ENCODE measurements at regions not wholly inside any gene's neighbourhood (a gene's known extent, or its start where the extent isn't known, plus 50 kb on each side); places are given as distances from the start of the nearest gene placed in this dataset.

DNA sequence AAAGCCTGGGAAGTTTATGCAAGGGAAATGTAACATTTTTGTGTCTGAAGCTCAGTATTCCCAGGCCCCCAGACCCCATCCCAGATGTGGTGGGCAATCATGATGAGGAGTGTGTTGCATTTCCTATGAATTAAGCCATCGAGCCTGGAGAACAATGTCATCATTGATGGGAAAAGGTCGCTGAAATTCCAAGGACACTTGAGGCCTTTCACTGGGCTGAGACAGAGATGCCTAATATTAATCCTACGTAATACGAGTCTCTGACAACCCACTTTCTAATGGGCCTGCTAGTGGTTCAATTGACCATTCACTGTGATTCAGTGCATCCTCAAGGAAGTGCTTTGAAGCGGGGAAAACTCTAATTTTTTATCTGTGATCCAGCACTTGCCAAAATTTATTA lies 291.6 kb downstream of the PLPP3 start:
- DNase-seq (ENCODE audit: low spot score) = no peak
- ATAC-seq = no peak
- TF ChIP-seq, protein P1, sequence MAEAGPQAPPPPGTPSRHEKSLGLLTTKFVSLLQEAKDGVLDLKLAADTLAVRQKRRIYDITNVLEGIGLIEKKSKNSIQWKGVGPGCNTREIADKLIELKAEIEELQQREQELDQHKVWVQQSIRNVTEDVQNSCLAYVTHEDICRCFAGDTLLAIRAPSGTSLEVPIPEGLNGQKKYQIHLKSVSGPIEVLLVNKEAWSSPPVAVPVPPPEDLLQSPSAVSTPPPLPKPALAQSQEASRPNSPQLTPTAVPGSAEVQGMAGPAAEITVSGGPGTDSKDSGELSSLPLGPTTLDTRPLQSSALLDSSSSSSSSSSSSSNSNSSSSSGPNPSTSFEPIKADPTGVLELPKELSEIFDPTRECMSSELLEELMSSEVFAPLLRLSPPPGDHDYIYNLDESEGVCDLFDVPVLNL (CRISPR knock-in tag; IDR thresholded peaks at IDR 0.05; ENCODE audit: borderline replicate concordance, low read depth) = no peak
- TF ChIP-seq, protein P2, sequence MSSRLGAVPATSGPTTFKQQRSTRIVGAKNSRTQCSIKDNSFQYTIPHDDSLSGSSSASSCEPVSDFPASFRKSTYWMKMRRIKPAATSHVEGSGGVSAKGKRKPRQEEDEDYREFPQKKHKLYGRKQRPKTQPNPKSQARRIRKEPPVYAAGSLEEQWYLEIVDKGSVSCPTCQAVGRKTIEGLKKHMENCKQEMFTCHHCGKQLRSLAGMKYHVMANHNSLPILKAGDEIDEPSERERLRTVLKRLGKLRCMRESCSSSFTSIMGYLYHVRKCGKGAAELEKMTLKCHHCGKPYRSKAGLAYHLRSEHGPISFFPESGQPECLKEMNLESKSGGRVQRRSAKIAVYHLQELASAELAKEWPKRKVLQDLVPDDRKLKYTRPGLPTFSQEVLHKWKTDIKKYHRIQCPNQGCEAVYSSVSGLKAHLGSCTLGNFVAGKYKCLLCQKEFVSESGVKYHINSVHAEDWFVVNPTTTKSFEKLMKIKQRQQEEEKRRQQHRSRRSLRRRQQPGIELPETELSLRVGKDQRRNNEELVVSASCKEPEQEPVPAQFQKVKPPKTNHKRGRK (CRISPR knock-in tag; IDR thresholded peaks at IDR 0.05; ENCODE audit: borderline replicate concordance) = no peak
- TF ChIP-seq TCF7 (CRISPR knock-in tag; IDR thresholded peaks at IDR 0.05; ENCODE audit: low read depth) = no peak
- TF ChIP-seq FOXJ3 (CRISPR knock-in tag; IDR thresholded peaks at IDR 0.05; ENCODE audit: borderline replicate concordance) = no peak
- TF ChIP-seq, protein P3, sequence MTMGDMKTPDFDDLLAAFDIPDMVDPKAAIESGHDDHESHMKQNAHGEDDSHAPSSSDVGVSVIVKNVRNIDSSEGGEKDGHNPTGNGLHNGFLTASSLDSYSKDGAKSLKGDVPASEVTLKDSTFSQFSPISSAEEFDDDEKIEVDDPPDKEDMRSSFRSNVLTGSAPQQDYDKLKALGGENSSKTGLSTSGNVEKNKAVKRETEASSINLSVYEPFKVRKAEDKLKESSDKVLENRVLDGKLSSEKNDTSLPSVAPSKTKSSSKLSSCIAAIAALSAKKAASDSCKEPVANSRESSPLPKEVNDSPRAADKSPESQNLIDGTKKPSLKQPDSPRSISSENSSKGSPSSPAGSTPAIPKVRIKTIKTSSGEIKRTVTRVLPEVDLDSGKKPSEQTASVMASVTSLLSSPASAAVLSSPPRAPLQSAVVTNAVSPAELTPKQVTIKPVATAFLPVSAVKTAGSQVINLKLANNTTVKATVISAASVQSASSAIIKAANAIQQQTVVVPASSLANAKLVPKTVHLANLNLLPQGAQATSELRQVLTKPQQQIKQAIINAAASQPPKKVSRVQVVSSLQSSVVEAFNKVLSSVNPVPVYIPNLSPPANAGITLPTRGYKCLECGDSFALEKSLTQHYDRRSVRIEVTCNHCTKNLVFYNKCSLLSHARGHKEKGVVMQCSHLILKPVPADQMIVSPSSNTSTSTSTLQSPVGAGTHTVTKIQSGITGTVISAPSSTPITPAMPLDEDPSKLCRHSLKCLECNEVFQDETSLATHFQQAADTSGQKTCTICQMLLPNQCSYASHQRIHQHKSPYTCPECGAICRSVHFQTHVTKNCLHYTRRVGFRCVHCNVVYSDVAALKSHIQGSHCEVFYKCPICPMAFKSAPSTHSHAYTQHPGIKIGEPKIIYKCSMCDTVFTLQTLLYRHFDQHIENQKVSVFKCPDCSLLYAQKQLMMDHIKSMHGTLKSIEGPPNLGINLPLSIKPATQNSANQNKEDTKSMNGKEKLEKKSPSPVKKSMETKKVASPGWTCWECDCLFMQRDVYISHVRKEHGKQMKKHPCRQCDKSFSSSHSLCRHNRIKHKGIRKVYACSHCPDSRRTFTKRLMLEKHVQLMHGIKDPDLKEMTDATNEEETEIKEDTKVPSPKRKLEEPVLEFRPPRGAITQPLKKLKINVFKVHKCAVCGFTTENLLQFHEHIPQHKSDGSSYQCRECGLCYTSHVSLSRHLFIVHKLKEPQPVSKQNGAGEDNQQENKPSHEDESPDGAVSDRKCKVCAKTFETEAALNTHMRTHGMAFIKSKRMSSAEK (CRISPR knock-in tag; IDR thresholded peaks at IDR 0.05; ENCODE audit: borderline replicate concordance) = no peak
- TF ChIP-seq, protein P4, sequence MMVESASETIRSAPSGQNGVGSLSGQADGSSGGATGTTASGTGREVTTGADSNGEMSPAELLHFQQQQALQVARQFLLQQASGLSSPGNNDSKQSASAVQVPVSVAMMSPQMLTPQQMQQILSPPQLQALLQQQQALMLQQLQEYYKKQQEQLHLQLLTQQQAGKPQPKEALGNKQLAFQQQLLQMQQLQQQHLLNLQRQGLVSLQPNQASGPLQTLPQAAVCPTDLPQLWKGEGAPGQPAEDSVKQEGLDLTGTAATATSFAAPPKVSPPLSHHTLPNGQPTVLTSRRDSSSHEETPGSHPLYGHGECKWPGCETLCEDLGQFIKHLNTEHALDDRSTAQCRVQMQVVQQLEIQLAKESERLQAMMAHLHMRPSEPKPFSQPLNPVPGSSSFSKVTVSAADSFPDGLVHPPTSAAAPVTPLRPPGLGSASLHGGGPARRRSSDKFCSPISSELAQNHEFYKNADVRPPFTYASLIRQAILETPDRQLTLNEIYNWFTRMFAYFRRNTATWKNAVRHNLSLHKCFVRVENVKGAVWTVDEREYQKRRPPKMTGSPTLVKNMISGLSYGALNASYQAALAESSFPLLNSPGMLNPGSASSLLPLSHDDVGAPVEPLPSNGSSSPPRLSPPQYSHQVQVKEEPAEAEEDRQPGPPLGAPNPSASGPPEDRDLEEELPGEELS (CRISPR knock-in tag; IDR thresholded peaks at IDR 0.05) = no peak
- no peak for TF ChIP-seq PRRX2 (CRISPR knock-in tag; IDR thresholded peaks at IDR 0.05)
- TF ChIP-seq, protein P5, sequence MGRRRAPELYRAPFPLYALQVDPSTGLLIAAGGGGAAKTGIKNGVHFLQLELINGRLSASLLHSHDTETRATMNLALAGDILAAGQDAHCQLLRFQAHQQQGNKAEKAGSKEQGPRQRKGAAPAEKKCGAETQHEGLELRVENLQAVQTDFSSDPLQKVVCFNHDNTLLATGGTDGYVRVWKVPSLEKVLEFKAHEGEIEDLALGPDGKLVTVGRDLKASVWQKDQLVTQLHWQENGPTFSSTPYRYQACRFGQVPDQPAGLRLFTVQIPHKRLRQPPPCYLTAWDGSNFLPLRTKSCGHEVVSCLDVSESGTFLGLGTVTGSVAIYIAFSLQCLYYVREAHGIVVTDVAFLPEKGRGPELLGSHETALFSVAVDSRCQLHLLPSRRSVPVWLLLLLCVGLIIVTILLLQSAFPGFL (CRISPR knock-in tag; IDR thresholded peaks at IDR 0.05; ENCODE audit: borderline replicate concordance) = no peak
- TF ChIP-seq, protein P6, sequence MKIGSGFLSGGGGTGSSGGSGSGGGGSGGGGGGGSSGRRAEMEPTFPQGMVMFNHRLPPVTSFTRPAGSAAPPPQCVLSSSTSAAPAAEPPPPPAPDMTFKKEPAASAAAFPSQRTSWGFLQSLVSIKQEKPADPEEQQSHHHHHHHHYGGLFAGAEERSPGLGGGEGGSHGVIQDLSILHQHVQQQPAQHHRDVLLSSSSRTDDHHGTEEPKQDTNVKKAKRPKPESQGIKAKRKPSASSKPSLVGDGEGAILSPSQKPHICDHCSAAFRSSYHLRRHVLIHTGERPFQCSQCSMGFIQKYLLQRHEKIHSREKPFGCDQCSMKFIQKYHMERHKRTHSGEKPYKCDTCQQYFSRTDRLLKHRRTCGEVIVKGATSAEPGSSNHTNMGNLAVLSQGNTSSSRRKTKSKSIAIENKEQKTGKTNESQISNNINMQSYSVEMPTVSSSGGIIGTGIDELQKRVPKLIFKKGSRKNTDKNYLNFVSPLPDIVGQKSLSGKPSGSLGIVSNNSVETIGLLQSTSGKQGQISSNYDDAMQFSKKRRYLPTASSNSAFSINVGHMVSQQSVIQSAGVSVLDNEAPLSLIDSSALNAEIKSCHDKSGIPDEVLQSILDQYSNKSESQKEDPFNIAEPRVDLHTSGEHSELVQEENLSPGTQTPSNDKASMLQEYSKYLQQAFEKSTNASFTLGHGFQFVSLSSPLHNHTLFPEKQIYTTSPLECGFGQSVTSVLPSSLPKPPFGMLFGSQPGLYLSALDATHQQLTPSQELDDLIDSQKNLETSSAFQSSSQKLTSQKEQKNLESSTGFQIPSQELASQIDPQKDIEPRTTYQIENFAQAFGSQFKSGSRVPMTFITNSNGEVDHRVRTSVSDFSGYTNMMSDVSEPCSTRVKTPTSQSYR (CRISPR knock-in tag; IDR thresholded peaks at IDR 0.05) = no peak
- no peak for TF ChIP-seq ZNF396 (CRISPR knock-in tag; IDR thresholded peaks at IDR 0.05; ENCODE audit: borderline replicate concordance)
- no peak for TF ChIP-seq ZNF416 (CRISPR knock-in tag; IDR thresholded peaks at IDR 0.05)
- Mint-ChIP-seq H3K4me1 (peaks cover 21% of the 10 kb centered on the region), H3K27ac (no peak overlapping the region; the same call in 1 of the 2 replicates), H3K27me3 (ENCODE audit: low read depth) (no peaks in the 10 kb centered on the region), H3K36me3 (no peaks in the 10 kb centered on the region), H3K4me3 (no peak overlapping the region), H3K9me3 (no peaks in the 10 kb centered on the region)
- ChIA-PET CTCF (no interaction called here), POLR2A (no interaction called here)

DNA sequence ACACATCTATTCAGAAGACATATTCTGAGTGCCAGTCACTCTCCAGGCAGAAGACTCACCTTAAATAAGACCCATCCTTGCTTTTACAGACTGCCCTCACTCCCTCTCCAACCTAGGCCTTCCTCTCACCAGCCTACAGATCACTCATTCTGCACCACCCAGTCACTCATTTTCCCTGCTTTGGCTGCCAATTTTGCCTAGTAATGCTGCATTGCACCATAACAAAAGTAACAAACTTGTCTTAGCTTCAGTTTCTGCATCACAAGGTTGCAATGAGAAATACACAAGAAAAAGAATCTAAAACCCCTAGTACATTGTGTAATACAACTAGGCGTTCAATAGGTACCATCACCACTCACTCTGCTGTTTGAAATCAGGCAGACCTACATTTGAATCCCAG lies 292.4 kb downstream of the PLPP3 start:
- no peak for TF ChIP-seq ZBTB21 (CRISPR knock-in tag; IDR thresholded peaks at IDR 0.05; ENCODE audit: borderline replicate concordance)
- CTCF ChIA-PET = no interaction called here
- peaks cover 20% of the 10 kb centered on the region for H3K4me1 Mint-ChIP-seq
- H3K9me3 Mint-ChIP-seq = no peaks in the 10 kb centered on the region
- H3K27ac Mint-ChIP-seq = no peak overlapping the region
- ATAC-seq = no peak
- no peak overlapping the region for H3K4me3 Mint-ChIP-seq
- POLR2A ChIA-PET = no interaction called here
- H3K27me3 Mint-ChIP-seq (ENCODE audit: low read depth) = no peaks in the 10 kb centered on the region
- no peak for DNase-seq (ENCODE audit: low spot score)
- H3K36me3 Mint-ChIP-seq = no peaks in the 10 kb centered on the region
